AG10803 (cell line): ENCODE measurements at regions not wholly inside any gene's neighbourhood (a gene's known extent, or its start where the extent isn't known, plus 50 kb on each side); places are given as distances from the start of the nearest gene placed in this dataset.

ENCODE experiments used
- DNase-seq: peaks from one replicate; pipeline ENCODE4 v3.0.0; 2010; ENCODE audit warnings: low read depth
- H3K4me3 ChIP-seq: 2 replicates; pipeline ENCODE4 v1.5.1; 2011; ENCODE audit warnings: mild to moderate bottlenecking, low read length, control low read depth
- CTCF ChIP-seq: conservative IDR thresholded peaks from 2 replicates; pipeline ENCODE4 v1.5.1; 2011; ENCODE audit warnings: mild to moderate bottlenecking, low read length, control low read depth, inconsistent platforms

GRCh38 chr15:25545017-25545416, 106.2 kb upstream of the UBE3A start:
- DNase-seq, result peak; percentile 34
- TF ChIP-seq CTCF, result no peak
- no peak overlapping the region for H3K4me3 ChIP-seq

- TF ChIP-seq CTCF, result no peak
- DNase-seq, result no peak
- H3K4me3 ChIP-seq, result no peak overlapping the region
These were observed 105.3 kb upstream of the UBE3A start for GRCh38 chr15:25544076-25544475.

GRCh38 chr15:25543196-25543595, 104.4 kb upstream of the UBE3A start:
- DNase-seq, result peak; percentile 80
- no peak overlapping the region for H3K4me3 ChIP-seq
- 0 out of 2 replicates have a peak, but pooled peaks have one; percentile 8 for TF ChIP-seq CTCF

- TF ChIP-seq CTCF, result no peak
- DNase-seq, result peak; percentile 10
These were observed 102.4 kb upstream of the UBE3A start for GRCh38 chr15:25541228-25541627.

GRCh38 chr15:25536801-25537611, 98.2 kb upstream of the UBE3A start:
- H3K4me3 ChIP-seq, result no peak overlapping the region
- no peak for DNase-seq
- no peak for TF ChIP-seq CTCF

More at GRCh38 chr15:25541228-25541627, 102.4 kb upstream of the UBE3A start:
- no peak overlapping the region for H3K4me3 ChIP-seq

- no peak for DNase-seq
- TF ChIP-seq CTCF, result no peak
- H3K4me3 ChIP-seq, result no peak overlapping the region
These were observed 97.0 kb upstream of the UBE3A start for GRCh38 chr15:25535866-25536265.

- no peak overlapping the region for H3K4me3 ChIP-seq
- DNase-seq, result no peak
- no peak for TF ChIP-seq CTCF
These were observed 95.5 kb upstream of the UBE3A start for GRCh38 chr15:25534293-25534692.
